Immature natural killer cell (primary cell): ENCODE measurements at regions not wholly inside any gene's neighbourhood (a gene's known extent, or its start where the extent isn't known, plus 50 kb on each side); places are given as distances from the start of the nearest gene placed in this dataset.
"Not testable (repeated sequence)": the region's sequence is repeated elsewhere in the genome, so short reads cannot be mapped to it uniquely, and the experiment has no call there.

ENCODE experiments used
- DNase-seq, 3 donors: peaks; one replicate each; pipeline ENCODE4 v3.0.0; 2022; ENCODE audit warnings: mixed read lengths in 1 of 3
- H3K27ac Mint-ChIP-seq, 6 donors: one replicate each; pipeline ENCODE4 v1.8.0; 2020; ENCODE audit warnings: mixed read lengths in 6 of 6, mild to moderate bottlenecking in 5 of 6, inconsistent platforms in 4 of 6, moderate library complexity in 3 of 6
- H3K27me3 Mint-ChIP-seq, 3 donors: one replicate each; pipeline ENCODE4 v1.8.0; 2020 to 2021; ENCODE audit warnings: low read depth in 3 of 3, mild to moderate bottlenecking in 3 of 3, mixed read lengths in 3 of 3, moderate library complexity in 3 of 3, inconsistent platforms in 1 of 3
- H3K36me3 Mint-ChIP-seq, 3 donors: one replicate each; pipeline ENCODE4 v1.8.0; 2020; ENCODE audit warnings: mixed read lengths in 3 of 3, inconsistent platforms in 2 of 3, mild to moderate bottlenecking in 2 of 3
- H3K4me1 Mint-ChIP-seq, 2 donors: one replicate each; pipeline ENCODE4 v1.8.0; 2020; ENCODE audit warnings: inconsistent platforms in 2 of 2, mild to moderate bottlenecking in 2 of 2, mixed read lengths in 2 of 2, moderate library complexity in 1 of 2
- H3K4me3 Mint-ChIP-seq, 5 donors: one replicate each; pipeline ENCODE4 v1.8.0; 2020; ENCODE audit warnings: mild to moderate bottlenecking in 5 of 5, mixed read lengths in 5 of 5, inconsistent platforms in 3 of 5, moderate library complexity in 3 of 5
- H3K9me3 Mint-ChIP-seq, 6 donors: one replicate each; pipeline ENCODE4 v1.8.0; 2020; ENCODE audit warnings: mild to moderate bottlenecking in 6 of 6, mixed read lengths in 6 of 6, inconsistent platforms in 4 of 6, moderate library complexity in 3 of 6

GRCh38 chr1:244999644-245000043 is 135.3 kb upstream of the HNRNPU start:
- H3K4me3 Mint-ChIP-seq, H3K27ac Mint-ChIP-seq, H3K9me3 Mint-ChIP-seq, H3K4me1 Mint-ChIP-seq, H3K27me3 Mint-ChIP-seq, DNase-seq, H3K36me3 Mint-ChIP-seq: not testable (repeated sequence)

GRCh38 chr1:244998717-244999346 is 134.5 kb upstream of the HNRNPU start:
- H3K9me3 Mint-ChIP-seq: no peaks in the 10 kb centered on the region
- peaks cover 0 to 3% (median 3%) of the 10 kb centered on the region in 3 donors for H3K36me3 Mint-ChIP-seq
- no peaks in the 10 kb centered on the region for H3K4me1 Mint-ChIP-seq
- H3K4me3 Mint-ChIP-seq: no peak overlapping the region
- DNase-seq: no peak
- peaks cover 0 to 1% (median 0%) of the 10 kb centered on the region in 3 donors for H3K27me3 Mint-ChIP-seq
- no peak overlapping the region for H3K27ac Mint-ChIP-seq

GRCh38 chr1:244995602-244996400 is 131.5 kb upstream of the HNRNPU start:
- H3K4me3 Mint-ChIP-seq: no peak overlapping the region
- no peaks in the 10 kb centered on the region for H3K9me3 Mint-ChIP-seq
- DNase-seq: no peak
- peaks cover 0 to 1% (median 0%) of the 10 kb centered on the region in 3 donors for H3K27me3 Mint-ChIP-seq
- no peaks in the 10 kb centered on the region for H3K4me1 Mint-ChIP-seq
- H3K27ac Mint-ChIP-seq: no peak overlapping the region
- peaks cover 0 to 3% (median 3%) of the 10 kb centered on the region in 3 donors for H3K36me3 Mint-ChIP-seq

GRCh38 chr1:244992833-244993232 is 128.5 kb upstream of the HNRNPU start:
- Mint-ChIP-seq H3K4me3 (no peak overlapping the region), H3K27me3 (peaks cover 0 to 1% (median 0%) of the 10 kb centered on the region in 3 donors), H3K36me3 (peaks cover 0 to 1% (median 0%) of the 10 kb centered on the region in 3 donors), H3K4me1 (no peaks in the 10 kb centered on the region), H3K27ac (no peak overlapping the region), H3K9me3 (no peaks in the 10 kb centered on the region)
- no peak for DNase-seq

- Mint-ChIP-seq H3K27ac (no peak overlapping the region), H3K9me3 (no peaks in the 10 kb centered on the region)
Observed at GRCh38 chr1:244989813-244990212, 125.5 kb upstream of the HNRNPU start.

GRCh38 chr1:244988521-244988920 is 124.2 kb upstream of the HNRNPU start:
- Mint-ChIP-seq H3K27me3 (peaks cover 0 to 3% (median 0%) of the 10 kb centered on the region in 3 donors), H3K36me3 (no peaks in the 10 kb centered on the region), H3K27ac (no peak overlapping the region), H3K4me3 (no peak overlapping the region), H3K4me1 (no peaks in the 10 kb centered on the region), H3K9me3 (no peaks in the 10 kb centered on the region)
- no peak for DNase-seq

More at GRCh38 chr1:244989813-244990212, 125.5 kb upstream of the HNRNPU start:
- peaks cover 0 to 3% (median 0%) of the 10 kb centered on the region in 3 donors for H3K27me3 Mint-ChIP-seq
- no peaks in the 10 kb centered on the region for H3K36me3 Mint-ChIP-seq
- H3K4me3 Mint-ChIP-seq: no peak overlapping the region
- DNase-seq: no peak
- no peaks in the 10 kb centered on the region for H3K4me1 Mint-ChIP-seq

- Mint-ChIP-seq H3K4me1 (no peaks in the 10 kb centered on the region), H3K27me3 (peaks cover 0 to 8% (median 0%) of the 10 kb centered on the region in 3 donors), H3K4me3 (no peak overlapping the region), H3K27ac (no peak overlapping the region), H3K9me3 (no peaks in the 10 kb centered on the region), H3K36me3 (peaks cover 0 to 3% (median 0%) of the 10 kb centered on the region in 3 donors)
- no peak for DNase-seq
Observed at GRCh38 chr1:244980605-244981004, 116.3 kb upstream of the HNRNPU start.

GRCh38 chr1:244974550-244974949 is 110.2 kb upstream of the HNRNPU start:
- H3K4me3 Mint-ChIP-seq: no peak overlapping the region
- no peak for DNase-seq
- no peaks in the 10 kb centered on the region for H3K9me3 Mint-ChIP-seq
- H3K4me1 Mint-ChIP-seq: peaks cover 13 to 20% of the 10 kb centered on the region in 2 donors
- H3K27ac Mint-ChIP-seq: no peak overlapping the region
- no peaks in the 10 kb centered on the region for H3K36me3 Mint-ChIP-seq
- peaks cover 13 to 16% (median 14%) of the 10 kb centered on the region in 3 donors for H3K27me3 Mint-ChIP-seq

- H3K4me1 Mint-ChIP-seq: peaks cover 18 to 24% of the 10 kb centered on the region in 2 donors
- no peak overlapping the region for H3K4me3 Mint-ChIP-seq
- H3K27ac Mint-ChIP-seq: no peak overlapping the region
- no peak for DNase-seq
- H3K9me3 Mint-ChIP-seq: no peaks in the 10 kb centered on the region
- no peaks in the 10 kb centered on the region for H3K36me3 Mint-ChIP-seq
- peaks cover 14 to 18% (median 15%) of the 10 kb centered on the region in 3 donors for H3K27me3 Mint-ChIP-seq
Observed at GRCh38 chr1:244974106-244974505, 109.8 kb upstream of the HNRNPU start.

- no peaks in the 10 kb centered on the region for H3K36me3 Mint-ChIP-seq
- H3K9me3 Mint-ChIP-seq: no peaks in the 10 kb centered on the region
- H3K4me1 Mint-ChIP-seq: peaks cover 18 to 36% of the 10 kb centered on the region in 2 donors
- DNase-seq: no peak
- H3K27ac Mint-ChIP-seq: peak overlapping the region; percentile 97 to 100 (median 99)
- peaks cover 12 to 18% (median 17%) of the 10 kb centered on the region in 3 donors for H3K27me3 Mint-ChIP-seq
- peak overlapping the region; percentile 93 to 97 (median 96) for H3K4me3 Mint-ChIP-seq
Observed at GRCh38 chr1:244971552-244972216, 107.3 kb upstream of the HNRNPU start.

- H3K4me3 Mint-ChIP-seq: peak overlapping the region; percentile 93 to 97 (median 96)
Observed at GRCh38 chr1:244970744-244971551, 106.6 kb upstream of the HNRNPU start.

GRCh38 chr1:244970236-244970743 is 105.9 kb upstream of the HNRNPU start:
- Mint-ChIP-seq H3K36me3 (no peaks in the 10 kb centered on the region), H3K9me3 (no peaks in the 10 kb centered on the region), H3K27me3 (peaks cover 12 to 18% (median 17%) of the 10 kb centered on the region in 3 donors), H3K4me1 (peaks cover 20 to 36% of the 10 kb centered on the region in 2 donors), H3K27ac (peak overlapping the region; percentile 97 to 100 (median 99)), H3K4me3 (peak overlapping the region; percentile 94 to 97 (median 96))
- DNase-seq: peak in 2 of 3 donors; percentile 83 to 85

More at GRCh38 chr1:244970744-244971551, 106.6 kb upstream of the HNRNPU start:
- peak; percentile 97 for DNase-seq
- no peaks in the 10 kb centered on the region for H3K36me3 Mint-ChIP-seq
- peaks cover 18 to 36% of the 10 kb centered on the region in 2 donors for H3K4me1 Mint-ChIP-seq
- no peaks in the 10 kb centered on the region for H3K9me3 Mint-ChIP-seq
- peaks cover 12 to 18% (median 17%) of the 10 kb centered on the region in 3 donors for H3K27me3 Mint-ChIP-seq
- H3K27ac Mint-ChIP-seq: peak overlapping the region; percentile 97 to 100 (median 99)
